Gastrocnemius medialis (tissue), 4 donors: ENCODE measurements at regions not wholly inside any gene's neighbourhood (a gene's known extent, or its start where the extent isn't known, plus 50 kb on each side); places are given as distances from the start of the nearest gene placed in this dataset.

ENCODE experiments used
- CTCF ChIP-seq, 5 experiments: fragments of 450-650 bp in 3 of 5; fragments of 200-600 bp in 2 of 5; sonication (generic) in 2 of 5; IDR thresholded peaks in 4 of 5; conservative IDR thresholded peaks in 1 of 5; 1 replicate in 4 of 5; 2 replicates in 1 of 5; pipeline ENCODE4 v1.5.1; 2016 to 2019; ENCODE audit warnings: antibody characterized with exemption in 5 of 5, mild to moderate bottlenecking in 3 of 5, moderate library complexity in 3 of 5
- POLR2A ChIP-seq, 2 donors: fragments of 450-650 bp; IDR thresholded peaks; one replicate each; pipeline ENCODE4 v1.6.1; 2017; ENCODE audit warnings: antibody characterized with exemption in 2 of 2, mild to moderate bottlenecking in 2 of 2, moderate library complexity in 2 of 2

DNA sequence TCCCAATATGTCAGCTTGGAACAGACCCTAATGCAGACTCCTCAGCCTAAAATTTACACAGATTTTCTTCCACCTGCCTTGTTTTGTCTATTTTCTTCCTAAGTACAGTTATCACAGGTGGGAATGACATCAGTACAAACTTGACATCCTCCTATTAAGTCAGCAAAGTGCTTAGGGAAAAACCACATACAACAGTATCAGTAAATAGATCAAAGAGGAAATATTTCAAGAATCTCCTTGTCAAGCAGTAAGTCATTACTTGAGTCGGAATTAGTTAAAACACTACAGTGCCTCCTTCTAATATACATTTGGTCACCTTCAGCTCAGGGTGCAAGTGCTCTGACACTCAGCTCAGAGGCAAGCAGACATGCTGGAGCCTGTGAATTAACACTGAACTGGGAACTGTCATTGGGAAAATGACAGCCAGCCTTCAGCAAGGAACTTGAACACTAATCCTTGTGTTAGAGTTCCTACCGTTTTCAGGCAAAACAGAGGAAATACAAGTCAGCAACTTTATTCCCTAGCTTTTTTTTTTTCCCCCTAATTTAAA, 394.3 kb upstream of the HTR2A start:
- TF ChIP-seq CTCF (IDR thresholded peaks at IDR 0.05 in 4 of 5, conservative IDR thresholded peaks at IDR 0.05 in 1 of 5), result no peak
- TF ChIP-seq POLR2A (IDR thresholded peaks at IDR 0.05), result no peak
